K562 (cell line): ENCODE measurements at regions not wholly inside any gene's neighbourhood (a gene's known extent, or its start where the extent isn't known, plus 50 kb on each side); places are given as distances from the start of the nearest gene placed in this dataset.
"Not testable (repeated sequence)": the region's sequence is repeated elsewhere in the genome, so short reads cannot be mapped to it uniquely, and the experiment has no call there.

ENCODE experiments used
- ATAC-seq: fragments of 200-7000 bp; cut with Tn5 transposase; 3 replicates; pipeline ENCODE4 v1.9.1; 2020; ENCODE audit warnings: moderate library complexity
- BruUV-seq: library from RNA; stranded (reverse); fragments of 400-500 nt; replicated peaks from 2 replicates; lab custom pipeline; 2021; lab: Mats Ljungman, UMichigan
- CTCF ChIA-PET: fragments of 300-600 bp; formaldehyde crosslinking; extraction: SDS; loops from one replicate; lab custom pipeline; 2021; ENCODE audit warnings: low intra/inter-chr PET ratio; lab: Yijun Ruan, JAX
- POLR2A ChIA-PET: fragments of 300-600, 350-650 bp; sonication (Branson Sonifier 250); formaldehyde crosslinking; extraction: SDS; loops from one replicate; lab custom pipeline; 2021; ENCODE audit warnings: antibody characterized with exemption, inconsistent platforms; lab: Yijun Ruan, JAX
- DNase-seq, 4 experiments: peaks; one replicate each; pipeline versions ENCODE4 v3.0.0 to v3.0.0-alpha.2; 2011 to 2018; ENCODE audit warnings: low spot score in 3 of 4, mixed read lengths in 3 of 4; ENCODE audit errors: extremely low read depth in 1 of 4
- FAIRE-seq: peaks from 2 replicates; lab custom pipeline; 2011; peaks lifted over from hg19 to GRCh38; lab: Jason Lieb, UNC
- H2AFZ ChIP-seq: 2 replicates; pipeline ENCODE4 v1.6.0; 2011; ENCODE audit warnings: low read depth, low read length, control low read depth, inconsistent platforms
- H3K27ac ChIP-seq: fragments of 200-600 bp; 3 replicates; pipeline ENCODE4 v1.8.0; 2011; ENCODE audit warnings: low read depth, mild to moderate bottlenecking, control low read depth, inconsistent platforms, low read length, moderate library complexity, mixed read lengths; ENCODE audit errors: extremely low read depth
- H3K27me3 ChIP-seq, 2 experiments: fragments of 300-600 bp in 1 of 2; 2 replicates in 1 of 2; 3 replicates in 1 of 2; pipeline versions ENCODE4 v1.6.0 to v1.8.0; 2011; ENCODE audit warnings: inconsistent platforms in 2 of 2, low read length in 2 of 2, mild to moderate bottlenecking in 1 of 2, mixed read lengths in 1 of 2, moderate library complexity in 1 of 2; ENCODE audit not compliant: control insufficient read depth in 2 of 2, insufficient read depth in 2 of 2
- H3K36me3 ChIP-seq: fragments of 300-600 bp; 3 replicates; pipeline ENCODE4 v1.8.0; 2011; ENCODE audit warnings: mild to moderate bottlenecking, low read length, inconsistent platforms; ENCODE audit not compliant: control insufficient read depth, insufficient read depth
- H3K4me1 ChIP-seq, 2 experiments: fragments of 200-600 bp in 1 of 2; replicated peaks in 1 of 2; 2 replicates in 1 of 2; 3 replicates in 1 of 2; pipeline versions ENCODE4 v1.5.1 to v1.8.0; 2011; ENCODE audit warnings: inconsistent platforms in 2 of 2, low read length in 2 of 2, mild to moderate bottlenecking in 1 of 2, mixed read lengths in 1 of 2, moderate library complexity in 1 of 2; ENCODE audit not compliant: control insufficient read depth in 2 of 2, insufficient read depth in 2 of 2
- H3K4me2 ChIP-seq: 2 replicates; pipeline ENCODE4 v1.6.1; 2011; ENCODE audit warnings: low read length, control low read depth, inconsistent platforms, mixed read lengths; ENCODE audit not compliant: insufficient read depth
- H3K4me3 ChIP-seq: fragments of 200-600 bp; sonication (generic), shearing (Covaris generic); 2 replicates; pipeline ENCODE4 v1.5.1; 2016; ENCODE audit warnings: control low read depth, inconsistent platforms
- H3K79me2 ChIP-seq: fragments of 200-600 bp; 3 replicates; pipeline ENCODE4 v1.8.0; 2011; ENCODE audit warnings: low read length, inconsistent platforms; ENCODE audit not compliant: control insufficient read depth, insufficient read depth
- H3K9ac ChIP-seq, 2 experiments: 2 replicates each; pipeline versions ENCODE4 v1.6.0 to v1.6.1; 2011; ENCODE audit warnings: low read depth in 2 of 2, low read length in 2 of 2, control low read depth in 1 of 2, inconsistent platforms in 1 of 2, mild to moderate bottlenecking in 1 of 2, mixed read lengths in 1 of 2; ENCODE audit not compliant: insufficient read depth in 1 of 2
- H3K9me1 ChIP-seq: one replicate; pipeline ENCODE4 v1.6.0; 2011; ENCODE audit warnings: inconsistent platforms, mild to moderate bottlenecking, low read length, moderate library complexity; ENCODE audit not compliant: control insufficient read depth, insufficient read depth
- H3K9me3 ChIP-seq: replicated peaks from 2 replicates; pipeline ENCODE4 v1.5.1; 2011; ENCODE audit warnings: low read depth, low read length, inconsistent platforms; ENCODE audit not compliant: control insufficient read depth, insufficient read depth
- H4K20me1 ChIP-seq: replicated peaks from 2 replicates; pipeline ENCODE4 v1.6.1; 2011; ENCODE audit warnings: low read length, inconsistent platforms, mixed read lengths; ENCODE audit not compliant: control insufficient read depth, insufficient read depth
- CREM ChIP-seq: IDR thresholded peaks from 2 replicates; pipeline ENCODE4 v1.6.1; 2014; ENCODE audit warnings: antibody characterized with exemption, low read depth
- DMBX1 ChIP-seq: fragments of 250-450 bp; sonication (Bioruptor Pico); IDR thresholded peaks from 2 replicates; pipeline ENCODE4 v1.8.0; 2022; ENCODE audit warnings: inconsistent platforms, mild to moderate bottlenecking, moderate library complexity, borderline replicate concordance
- DNMT1 ChIP-seq: fragments of 450-650 bp; IDR thresholded peaks from 2 replicates; pipeline ENCODE4 v1.6.1; 2016; ENCODE audit warnings: antibody characterized with exemption, mild to moderate bottlenecking
- NBN ChIP-seq: fragments of 450-650 bp; IDR thresholded peaks from 2 replicates; pipeline ENCODE4 v1.6.1; 2016; ENCODE audit warnings: low read depth, mild to moderate bottlenecking
- SMAD3 ChIP-seq: fragments of 450-650 bp; formaldehyde crosslinking; conservative IDR thresholded peaks from 2 replicates; pipeline ENCODE4 v1.4.0; 2020; ENCODE audit warnings: mild to moderate bottlenecking
- ZNF146 ChIP-seq: IDR thresholded peaks from one replicate; pipeline ENCODE4 v1.6.1; 2018; ENCODE audit warnings: missing compliant biosample characterization; ENCODE audit not compliant: unreplicated experiment
- ZNF512 ChIP-seq: IDR thresholded peaks from 2 replicates; pipeline ENCODE4 v1.6.1; 2016; ENCODE audit warnings: missing genetic modification characterization, missing compliant biosample characterization
- ZNF57 ChIP-seq: fragments of 450-650 bp; formaldehyde crosslinking; IDR thresholded peaks from 2 replicates; pipeline ENCODE4 v1.4.0; 2020; ENCODE audit warnings: mild to moderate bottlenecking, moderate library complexity
- whole genome bisulfite sequencing: fragments of 100-300 bp; shearing (Covaris generic); methylation state at CpG from one replicate; pipeline ENCODE4 v1.1.6; 2016; ENCODE audit warnings: low coverage, mixed read lengths; ENCODE audit not compliant: insufficient coverage; ENCODE audit errors: missing lambda C conversion rate; 5-methylcytosine and 5-hydroxymethylcytosine counted together
- in situ Hi-C: fragments of 300-500 bp; cut with MboI; formaldehyde crosslinking; loops from 4 replicates; pipeline ENCODE4 v1.15.0; 2018; ENCODE audit warnings: inconsistent platforms, mixed read lengths
- intact Hi-C: fragments of 100-400 bp; cut with micrococcal nuclease; formaldehyde crosslinking; loops from 2 replicates; pipeline ENCODE4 v1.14.2; 2022

- in situ Hi-C loops, H3K9ac ChIP-seq, H3K9me3 ChIP-seq, BruUV-seq, H3K27ac ChIP-seq, DNase-seq, H3K4me1 ChIP-seq, H2AFZ ChIP-seq, H3K36me3 ChIP-seq, H3K4me3 ChIP-seq, CTCF ChIA-PET, H4K20me1 ChIP-seq, FAIRE-seq, H3K4me2 ChIP-seq, ATAC-seq, H3K9me1 ChIP-seq, H3K27me3 ChIP-seq, intact Hi-C loops, H3K79me2 ChIP-seq: not testable (repeated sequence)
- peak; percentile 88 for TF ChIP-seq ZNF146 (CRISPR knock-in tag)
- WGBS: 45% methylated on average over 2 of the region's 3 CpGs
- POLR2A ChIA-PET: interaction anchor here (1.3 kb wide), 1 partner anchor 12 kb away, joined by 3 read pairs; no protein-coding TSS in a partner anchor
Measured at GRCh38 chr16:7865393-7865792, 532.7 kb downstream of the RBFOX1 start.

GRCh38 chr16:7861891-7862582, 529.4 kb downstream of the RBFOX1 start:
- in situ Hi-C loops (no loop called here), intact Hi-C loops (no loop called here)
- Histone ChIP-seq H3K9me1 (no peaks in the 10 kb centered on the region), H3K27me3 (no peaks in the 10 kb centered on the region), H3K9me3 (no peaks in the 10 kb centered on the region), H3K4me3 (no peak overlapping the region), H3K79me2 (no peaks in the 10 kb centered on the region), H4K20me1 (no peaks in the 10 kb centered on the region; the same call in 1 of the 2 replicates), H2AFZ (no peak overlapping the region), H3K4me1 (no peaks in the 10 kb centered on the region), H3K36me3 (no peaks in the 10 kb centered on the region), H3K9ac (no peak overlapping the region), H3K4me2 (no peak overlapping the region), H3K27ac (no peak overlapping the region)
- FAIRE-seq (no peak), DNase-seq (no peak), ATAC-seq (no peak)
- CTCF ChIA-PET: no interaction called here
- TF ChIP-seq DMBX1 (CRISPR knock-in tag) (no peak), SMAD3 (CRISPR knock-in tag) (no peak), ZNF57 (CRISPR knock-in tag) (no peak), ZNF512 (tag) (no peak), NBN (no peak), CREM (no peak), DNMT1 (no peak)
- BruUV-seq: no TSS peak
- POLR2A ChIA-PET: no interaction called here
- 49% methylated on average over 3 of the region's 3 CpGs for WGBS
